ENCODE measurements at regions not wholly inside any gene's neighbourhood (a gene's known extent, or its start where the extent isn't known, plus 50 kb on each side); places are given as distances from the start of the nearest gene placed in this dataset.
"Not testable (repeated sequence)": the region's sequence is repeated elsewhere in the genome, so short reads cannot be mapped to it uniquely, and the experiment has no call there.

DNA sequence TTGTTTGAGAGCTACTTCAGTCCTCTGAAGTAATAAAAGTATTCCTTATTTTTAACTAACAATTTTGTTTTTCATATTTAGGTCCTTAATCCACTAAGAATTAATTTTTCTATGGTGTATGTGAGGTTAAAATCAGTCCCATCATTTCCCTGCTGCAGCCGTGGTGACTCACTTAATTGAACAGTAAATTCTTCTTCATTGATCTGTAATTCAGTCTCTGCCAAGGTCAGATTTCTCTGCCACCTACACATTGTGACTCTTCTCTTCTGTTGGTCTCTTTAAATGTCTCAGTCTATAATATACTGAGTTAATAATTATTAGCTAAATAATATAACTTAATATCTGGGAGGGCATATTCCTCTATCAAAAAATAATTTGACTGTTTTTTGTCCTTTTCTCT, 262.3 kb downstream of the UTRN start:
- DNase-seq, result no peak

DNA sequence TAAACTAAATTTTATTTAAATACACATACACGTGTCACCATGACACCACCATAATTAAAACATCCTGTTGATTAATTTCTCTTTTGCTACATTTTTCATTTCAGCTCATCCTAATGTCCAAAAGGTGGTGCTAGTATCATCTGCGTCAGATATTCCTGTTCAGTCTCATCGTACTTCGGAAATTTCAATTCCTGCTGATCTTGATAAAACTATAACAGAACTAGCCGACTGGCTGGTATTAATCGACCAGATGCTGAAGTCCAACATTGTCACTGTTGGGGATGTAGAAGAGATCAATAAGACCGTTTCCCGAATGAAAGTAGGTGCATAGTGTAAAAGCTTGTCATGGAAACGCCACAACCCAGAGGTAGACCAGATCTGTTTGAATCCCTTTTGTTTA, 263.4 kb downstream of the UTRN start:
- DNase-seq, result no peak

DNA sequence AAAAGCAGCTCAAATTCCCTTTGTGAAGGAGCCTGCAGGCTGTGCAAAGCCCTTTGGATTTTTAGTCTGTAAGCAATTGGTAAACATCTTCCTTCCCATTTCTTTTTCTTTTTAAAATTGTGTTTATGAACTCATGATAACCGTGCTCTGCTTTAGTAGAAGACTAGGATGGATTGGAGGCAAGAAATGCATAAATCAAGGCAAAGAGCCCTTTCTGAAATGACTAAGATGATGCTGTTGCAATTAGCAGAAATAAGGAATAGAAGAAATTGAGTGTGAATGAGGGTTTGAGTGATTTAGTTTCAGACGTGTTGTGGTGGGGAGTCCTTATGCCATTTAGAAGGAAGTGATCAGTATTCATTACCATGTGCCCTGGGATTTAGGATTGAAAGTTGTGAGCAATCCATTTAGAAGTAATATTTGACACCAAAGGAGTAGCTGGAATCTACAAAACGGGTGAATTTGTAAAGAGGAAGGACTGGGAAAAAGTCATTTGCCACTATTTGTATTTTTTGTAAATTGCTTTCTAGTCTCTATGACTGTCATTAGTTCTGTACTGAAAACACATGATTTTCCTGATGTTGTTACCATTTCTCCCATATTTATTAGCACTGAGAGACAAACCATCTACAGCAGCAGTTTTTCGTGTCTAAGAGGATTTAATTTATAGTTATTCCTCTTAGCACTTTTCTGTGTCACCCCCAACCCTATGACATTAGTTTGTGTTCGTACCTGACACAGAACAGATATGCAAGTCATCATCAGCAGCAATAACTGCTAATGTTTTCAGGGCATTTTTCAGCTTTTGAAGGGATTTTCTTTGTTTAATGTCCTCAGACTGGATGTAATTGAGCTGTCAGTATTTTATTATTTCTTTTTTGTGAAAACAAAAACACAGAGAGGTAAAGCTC, 265.0 kb downstream of the UTRN start:
- DNase-seq, result no peak

DNA sequence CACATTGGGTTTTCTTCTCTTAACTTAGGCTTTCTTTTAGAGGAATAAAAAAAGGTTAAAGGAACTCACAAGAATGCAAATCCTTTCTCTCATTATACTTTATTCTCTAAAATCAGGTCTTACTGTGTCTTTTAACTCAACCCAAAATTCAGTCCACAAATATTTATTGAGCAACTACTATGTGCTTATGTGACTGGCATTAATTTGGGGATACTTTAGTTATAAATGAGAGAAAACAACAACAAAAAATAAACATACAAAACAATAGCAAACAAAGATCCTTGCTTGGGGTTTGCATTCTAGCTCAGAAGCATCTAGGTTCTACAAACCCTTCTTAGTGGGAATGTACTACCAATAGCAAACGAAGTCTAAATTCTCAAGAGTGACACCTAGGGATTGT, 266.2 kb downstream of the UTRN start:
- no peak for DNase-seq

DNA sequence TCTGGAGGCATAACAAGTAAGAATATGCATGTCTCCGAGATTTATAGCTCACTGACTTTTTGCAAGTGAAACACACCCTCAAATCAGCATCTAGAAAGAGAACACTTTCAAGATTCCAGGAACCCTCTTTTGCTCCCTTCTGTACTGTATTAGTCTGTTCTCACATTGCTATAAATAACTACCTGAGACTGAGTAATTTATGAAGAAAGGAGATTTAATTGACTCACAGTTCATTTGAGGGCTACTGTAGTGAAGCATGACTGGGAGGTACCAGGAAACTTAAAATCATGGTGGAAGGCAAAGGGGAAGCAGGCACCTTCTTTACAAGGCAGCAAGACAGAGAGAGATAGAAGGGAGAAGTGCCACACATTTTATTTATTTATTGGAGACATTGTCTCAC, 269.9 kb downstream of the UTRN start:
- DNase-seq, result no peak

DNA sequence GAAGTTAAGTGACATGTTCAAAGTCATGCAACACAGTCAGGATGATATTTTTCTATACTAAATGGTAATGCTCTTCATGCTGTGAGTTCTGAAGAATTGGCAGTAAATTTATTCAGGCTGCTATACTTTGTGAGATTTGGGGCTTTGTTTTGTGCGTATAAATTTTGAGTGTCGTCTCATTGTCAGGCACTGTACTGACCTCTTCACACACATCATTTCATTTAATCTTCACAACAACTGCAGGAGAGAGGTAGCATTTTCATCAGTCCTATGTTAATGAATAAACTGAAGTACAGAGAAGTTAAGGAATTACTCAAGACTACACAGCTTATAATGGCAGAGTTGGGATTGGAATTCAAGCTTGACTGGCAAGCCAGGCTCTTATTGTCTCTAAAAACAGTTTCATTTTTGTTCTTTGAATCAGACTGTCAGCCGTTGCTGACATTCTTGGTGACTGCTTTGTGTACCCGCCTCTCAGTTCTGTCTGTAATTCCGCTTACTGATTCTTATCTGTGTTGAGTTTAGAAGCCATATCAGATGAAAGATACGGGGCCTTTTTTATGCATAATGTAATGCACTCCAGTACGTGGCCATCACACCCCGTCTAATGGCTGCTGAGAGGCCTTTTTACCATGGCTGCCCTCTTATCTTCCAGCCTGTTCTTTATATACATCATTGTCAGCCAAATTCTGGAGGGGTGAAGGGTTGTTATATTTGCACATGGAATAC, 274.9 kb downstream of the UTRN start:
- no peak for DNase-seq

DNA sequence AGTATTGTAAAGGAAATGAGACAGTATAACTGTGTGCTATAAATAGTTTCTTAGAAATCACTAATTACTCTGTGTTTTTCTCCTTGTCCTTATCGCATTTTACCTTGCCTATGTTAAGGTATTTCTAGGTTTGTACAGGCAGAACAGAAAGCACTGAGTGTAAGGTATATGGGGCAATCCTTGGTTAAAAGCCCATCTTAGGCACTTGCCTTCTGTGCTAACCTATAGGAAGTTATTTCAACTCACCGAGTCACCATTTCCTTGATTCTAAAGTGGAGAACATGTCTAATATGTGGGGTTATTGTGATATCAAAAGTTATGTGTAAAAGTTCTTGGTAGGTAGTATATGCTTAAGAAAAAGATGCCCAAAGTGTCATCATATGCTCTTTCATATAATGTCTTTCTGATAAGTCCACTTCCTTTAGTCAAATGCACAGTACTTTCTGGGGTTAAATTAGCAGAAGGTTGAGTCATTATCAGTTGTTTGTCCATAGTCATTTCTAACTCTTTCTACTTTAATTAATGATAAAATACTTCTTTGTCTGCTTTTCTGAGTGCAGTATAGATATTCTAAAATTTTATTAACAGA, 276.4 kb downstream of the UTRN start:
- no peak for DNase-seq

DNA sequence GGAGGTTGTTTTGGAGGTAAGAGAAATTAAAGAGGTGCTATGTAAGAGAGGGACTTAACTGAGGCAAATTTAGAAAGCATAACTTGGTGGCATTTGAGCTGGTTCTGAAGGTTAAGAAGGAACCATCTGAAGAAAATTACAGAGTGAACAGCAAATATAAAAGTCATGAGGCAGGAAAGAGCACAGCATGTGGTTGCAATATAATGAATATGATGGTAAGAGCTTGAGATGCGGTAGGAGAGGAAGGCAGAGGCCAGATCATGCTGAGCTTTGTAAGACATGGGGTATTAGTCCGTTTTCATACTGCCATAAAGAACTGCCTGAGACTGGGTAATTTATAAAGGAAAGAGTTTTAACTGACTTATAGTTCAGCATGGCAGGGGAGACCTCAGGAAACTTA, 279.1 kb downstream of the UTRN start:
- no peak for DNase-seq

DNA sequence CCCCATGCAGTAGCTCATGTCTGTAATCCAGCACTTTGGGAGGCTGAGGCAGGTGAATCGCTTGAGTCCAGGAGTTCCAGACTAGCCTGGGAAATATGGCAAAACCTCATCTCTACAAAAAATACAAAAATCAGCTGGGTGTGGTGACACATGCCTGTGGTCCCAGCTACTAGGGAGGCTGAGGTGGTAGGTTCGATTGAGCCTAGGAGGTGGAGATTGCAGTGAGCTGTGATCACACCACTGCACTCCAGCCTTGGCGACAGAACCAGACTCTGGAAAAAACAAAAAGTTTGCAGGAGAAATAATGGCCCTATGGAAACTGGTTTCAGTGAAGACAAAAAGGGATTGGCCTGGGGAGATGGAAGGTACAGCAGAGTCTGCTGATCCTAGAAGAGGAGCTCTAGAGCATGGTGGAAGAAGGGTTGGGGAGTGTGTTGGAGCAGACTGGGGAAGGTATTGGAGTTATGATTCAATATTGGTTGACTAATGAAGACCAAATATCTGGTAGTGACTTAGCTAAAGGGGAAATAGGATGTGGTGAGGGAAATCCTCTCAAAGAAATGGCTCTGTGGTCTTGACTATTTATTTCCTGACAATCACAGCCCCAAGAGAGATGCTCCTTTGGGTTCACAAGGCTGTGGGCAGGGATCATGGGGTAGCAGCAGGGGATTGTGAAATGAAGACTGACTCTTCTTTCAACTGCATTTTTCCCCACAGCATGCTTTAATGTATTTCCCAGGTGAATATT, 281.9 kb downstream of the UTRN start:
- DNase-seq, result no peak

DNA sequence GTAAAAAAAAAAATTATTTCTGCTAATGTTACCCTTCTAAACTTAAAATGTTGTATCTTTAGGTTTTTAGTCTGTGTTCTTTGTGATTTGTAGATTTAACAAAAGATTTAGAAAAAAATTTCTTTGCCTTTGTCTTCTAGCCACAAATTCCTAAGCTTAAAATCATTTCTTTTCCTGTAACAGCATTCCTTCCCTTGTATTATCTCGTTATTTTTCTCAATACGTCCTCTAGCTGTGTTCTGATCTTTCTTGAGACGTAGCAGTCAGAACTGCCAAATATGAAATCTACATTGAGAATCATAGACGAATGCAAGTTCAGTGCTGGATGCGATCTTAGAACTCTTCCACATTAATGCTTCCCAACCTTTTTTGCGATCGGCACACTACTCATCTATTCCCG, 283.1 kb downstream of the UTRN start:
- no peak for DNase-seq

DNA sequence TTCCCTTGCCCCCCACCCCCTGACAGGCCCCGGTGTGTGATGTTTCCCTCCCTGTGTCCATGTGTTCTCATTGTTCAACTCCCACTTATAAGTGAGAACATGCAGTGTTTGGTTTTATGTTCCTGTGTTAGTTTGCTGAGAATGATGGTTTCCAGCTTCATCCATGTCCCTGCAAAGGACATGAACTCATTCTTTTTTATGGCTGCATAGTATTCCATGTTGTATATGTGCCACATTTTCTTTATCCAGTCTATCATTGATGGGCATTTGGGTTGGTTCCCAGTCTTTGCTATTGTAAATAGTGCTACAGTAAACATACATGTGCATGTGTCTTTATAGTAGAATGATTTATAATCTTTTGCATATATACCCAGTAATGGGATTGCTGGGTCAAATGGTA, 287.4 kb downstream of the UTRN start:
- DNase-seq, result not testable (repeated sequence)

DNA sequence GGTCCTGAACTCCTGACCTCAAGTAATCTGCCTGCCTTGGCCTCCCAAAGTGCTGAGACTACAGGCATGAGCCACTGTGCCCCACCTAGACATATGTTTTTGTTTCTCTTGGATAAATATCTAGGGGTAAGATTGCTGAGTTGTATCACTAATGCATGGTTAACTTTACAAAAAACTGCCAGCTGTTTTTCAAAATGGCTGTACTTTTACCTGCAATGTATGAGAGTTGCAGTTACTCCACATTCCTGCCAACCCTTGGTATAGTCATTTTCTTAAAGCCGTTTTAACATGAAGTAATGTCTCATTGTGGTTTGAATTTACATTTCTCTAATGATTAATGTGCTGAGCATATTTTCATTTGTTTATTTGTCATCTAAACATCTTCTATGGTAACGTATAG, 289.7 kb downstream of the UTRN start:
- no peak for DNase-seq

DNA sequence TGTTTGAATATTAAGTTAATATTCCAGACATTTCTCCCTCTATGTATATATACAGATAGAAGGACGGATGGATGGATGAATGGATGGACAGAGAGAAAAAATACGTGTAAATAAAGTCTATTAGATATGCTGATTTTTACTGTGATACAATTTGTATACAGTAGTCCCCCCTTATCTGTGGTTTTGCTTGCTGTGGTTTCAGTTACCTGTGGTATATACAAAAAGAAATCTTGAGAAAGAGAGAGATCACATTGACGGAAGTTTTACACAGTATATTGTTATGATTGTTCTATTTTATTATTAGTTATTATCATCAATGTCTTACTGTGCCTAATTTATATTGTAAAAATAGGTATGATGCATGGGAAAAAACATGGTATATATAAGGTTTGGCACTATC, 290.2 kb downstream of the UTRN start:
- no peak for DNase-seq

DNA sequence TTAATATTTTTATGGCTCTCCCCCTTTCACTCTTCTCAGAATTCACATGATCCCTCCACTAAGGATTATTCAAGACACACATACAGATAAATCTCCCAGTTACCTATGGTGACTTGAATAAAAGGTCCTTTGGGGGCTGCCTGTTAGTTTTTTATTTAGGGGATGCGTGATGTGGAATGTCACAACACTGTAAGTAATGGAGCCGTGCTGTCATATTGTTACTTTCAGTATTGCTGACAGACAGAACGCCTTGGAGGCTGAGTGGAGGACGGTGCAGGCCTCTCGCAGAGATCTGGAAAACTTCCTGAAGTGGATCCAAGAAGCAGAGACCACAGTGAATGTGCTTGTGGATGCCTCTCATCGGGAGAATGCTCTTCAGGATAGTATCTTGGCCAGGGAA, 291.7 kb downstream of the UTRN start:
- no peak for DNase-seq

DNA sequence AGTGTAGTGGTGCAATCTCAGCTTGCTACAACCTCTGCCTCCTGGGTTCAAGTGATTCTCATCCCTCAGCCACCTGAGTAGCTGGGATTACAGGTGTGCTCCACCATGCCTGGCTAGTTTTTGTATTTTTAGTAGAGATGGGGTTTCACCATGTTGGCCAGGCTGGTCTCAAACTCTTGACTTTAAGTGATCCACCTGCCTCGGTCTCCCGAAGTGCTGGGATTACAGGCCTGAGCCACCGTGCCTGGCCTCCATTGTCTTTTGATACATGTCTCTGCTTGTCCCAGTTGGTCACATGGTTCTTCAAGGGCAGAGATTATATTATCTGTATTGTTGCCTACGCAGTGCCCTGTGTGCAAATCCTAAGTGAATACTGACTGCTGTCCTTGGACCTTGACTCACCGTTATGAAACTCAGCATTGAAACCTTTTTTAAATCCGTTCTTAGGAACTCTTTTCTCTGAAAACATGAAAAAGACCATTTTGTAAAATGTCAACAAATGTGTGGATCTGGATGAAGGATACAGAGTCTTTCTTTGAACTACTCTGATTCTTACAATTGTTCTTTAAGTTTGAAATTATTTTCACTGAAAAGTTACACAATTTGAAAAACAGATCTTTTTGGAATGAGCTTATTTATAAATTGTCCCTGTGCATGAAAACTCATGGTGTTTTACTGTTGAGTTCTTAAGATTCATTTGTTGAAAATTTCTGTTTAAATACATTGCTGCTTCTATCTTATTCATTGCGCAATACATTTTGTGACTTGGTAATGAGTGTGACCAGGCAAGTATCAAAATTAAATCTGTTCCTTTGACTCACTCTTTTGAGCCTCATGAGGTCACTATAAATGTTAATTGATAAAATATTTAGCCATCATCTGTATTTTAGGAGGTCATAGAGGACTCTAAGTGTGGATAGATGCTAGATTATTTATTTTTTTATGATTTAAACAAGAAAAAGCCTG, 293.5 kb downstream of the UTRN start:
- DNase-seq, result no peak

DNA sequence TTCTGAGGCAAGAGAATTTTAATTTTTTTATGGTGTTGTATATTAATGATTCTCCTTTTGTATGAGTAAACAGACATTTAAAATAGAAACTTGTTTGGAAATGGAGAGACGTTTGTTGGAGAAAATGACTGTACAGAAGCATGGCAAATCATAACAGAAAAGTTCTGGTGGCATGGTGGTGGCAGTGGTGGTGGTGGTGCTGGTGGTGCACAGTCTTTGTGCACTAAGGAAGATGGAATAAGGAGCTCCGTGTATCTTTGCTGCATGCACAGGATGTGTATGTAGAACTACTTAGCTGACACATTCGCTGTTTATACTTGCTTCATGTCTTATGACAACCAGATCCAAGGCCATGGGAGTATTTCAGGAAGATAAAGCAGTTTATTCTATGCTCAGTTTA, 294.9 kb downstream of the UTRN start:
- DNase-seq, result no peak

DNA sequence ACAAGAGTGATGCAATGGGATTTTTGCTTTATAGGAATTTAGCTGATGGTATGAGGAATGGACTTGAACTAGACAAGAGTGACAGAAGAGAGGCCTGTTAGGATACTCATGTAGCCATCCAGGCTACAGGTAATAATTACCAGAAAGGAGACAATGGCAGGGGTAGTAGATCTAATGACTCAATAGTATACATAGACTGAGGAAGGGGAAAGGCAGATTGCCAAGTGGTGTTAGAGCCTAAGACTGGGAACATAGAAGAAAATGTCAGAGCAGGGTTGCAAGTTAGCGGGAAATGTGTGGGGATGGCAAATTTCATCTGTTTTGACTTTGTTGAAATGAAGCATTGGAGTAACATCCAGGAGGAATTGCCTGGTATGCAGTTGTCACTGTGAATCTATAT, 295.6 kb downstream of the UTRN start:
- no peak for DNase-seq

DNA sequence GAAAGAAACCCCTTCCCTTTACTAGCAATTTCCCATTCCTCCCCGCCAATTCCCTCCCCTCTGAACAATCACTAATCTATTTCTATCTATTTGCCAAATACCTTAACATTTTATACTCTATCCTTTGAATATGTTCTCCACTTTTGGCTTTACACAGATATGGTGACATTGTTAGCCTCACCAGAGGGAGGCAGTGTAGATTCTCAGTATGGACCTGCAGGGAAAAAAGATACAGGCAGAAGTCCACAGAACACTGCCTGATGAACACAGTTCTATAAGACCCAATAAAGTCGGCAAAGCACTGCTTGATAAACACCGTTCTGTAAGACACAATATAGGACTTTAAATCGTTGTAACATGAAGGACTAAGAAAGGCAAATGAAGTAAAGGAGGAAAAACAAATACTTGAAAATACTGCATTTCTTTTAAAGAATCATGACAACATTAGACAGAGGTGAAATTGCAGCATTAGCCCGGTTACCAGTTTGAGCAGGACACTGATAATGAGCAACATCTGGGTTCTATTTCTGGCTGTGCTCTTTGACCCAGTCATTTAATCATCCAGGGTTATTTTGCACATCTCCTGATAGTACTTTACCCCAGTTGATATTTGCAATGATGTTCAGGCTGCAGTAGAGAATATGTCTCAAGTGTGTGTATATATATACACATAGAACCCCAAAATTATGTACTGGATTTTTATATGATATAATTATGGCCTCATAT, 296.8 kb downstream of the UTRN start:
- peak; percentile 50 for DNase-seq

DNA sequence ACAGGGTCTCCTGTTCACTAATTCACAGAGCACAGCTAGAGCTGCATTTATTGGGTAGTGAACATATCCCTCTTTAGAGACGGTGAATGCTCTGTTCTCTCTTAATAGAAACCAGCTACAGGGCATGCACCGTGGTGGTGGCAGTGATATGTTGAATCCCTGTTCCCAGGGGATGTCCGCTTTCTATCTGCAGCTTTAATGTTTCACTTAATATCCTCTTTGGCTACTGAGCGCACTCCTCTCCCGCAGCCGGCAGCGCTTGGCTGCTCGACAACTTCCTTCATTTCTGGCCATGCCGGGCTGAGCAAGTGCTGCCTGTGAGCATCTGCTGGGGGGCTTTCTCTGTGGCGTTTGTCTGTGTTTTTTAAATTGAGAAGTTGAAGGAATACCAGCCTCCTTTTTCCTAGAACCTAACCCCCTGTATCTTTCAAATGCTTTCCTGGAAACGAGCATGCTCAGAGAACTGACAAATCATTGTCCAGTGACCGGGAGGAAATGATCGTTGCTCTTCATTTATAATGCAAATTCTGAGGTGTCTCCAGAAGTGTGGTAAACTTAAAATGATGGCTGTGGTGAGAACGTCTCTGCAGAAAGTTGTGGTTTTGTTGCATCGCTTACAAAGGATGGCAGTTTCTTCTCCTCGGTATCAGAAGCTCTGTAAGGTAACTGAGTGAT, 297.9 kb downstream of the UTRN start:
- no peak for DNase-seq

DNA sequence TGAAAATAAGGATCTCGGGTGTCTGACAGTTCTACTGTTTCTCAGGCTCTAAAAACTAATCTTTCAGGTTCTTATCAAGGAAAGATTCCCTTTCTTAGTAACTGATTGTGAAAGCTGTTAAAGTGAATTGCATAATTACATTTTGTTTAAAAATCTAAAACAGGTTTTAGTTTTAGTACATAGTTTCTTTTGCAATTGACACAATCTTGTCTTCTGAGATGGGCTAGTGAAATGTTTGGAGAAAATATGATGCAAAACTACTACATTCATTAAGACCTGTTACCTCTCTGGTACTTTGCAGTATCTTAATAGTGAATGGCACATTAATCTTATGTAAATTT, 298.4 kb downstream of the UTRN start:
- no peak for DNase-seq

All from DMS53 (cell line).